ENCODE measurements at regions not wholly inside any gene's neighbourhood (a gene's known extent, or its start where the extent isn't known, plus 50 kb on each side); places are given as distances from the start of the nearest gene placed in this dataset.

- no peak for DNase-seq (ENCODE audit: low read depth in 2 of 3, low spot score in 2 of 3)
Observed at GRCh38 chr14:53810221-53810620, 146.4 kb downstream of the BMP4 start.

DNA sequence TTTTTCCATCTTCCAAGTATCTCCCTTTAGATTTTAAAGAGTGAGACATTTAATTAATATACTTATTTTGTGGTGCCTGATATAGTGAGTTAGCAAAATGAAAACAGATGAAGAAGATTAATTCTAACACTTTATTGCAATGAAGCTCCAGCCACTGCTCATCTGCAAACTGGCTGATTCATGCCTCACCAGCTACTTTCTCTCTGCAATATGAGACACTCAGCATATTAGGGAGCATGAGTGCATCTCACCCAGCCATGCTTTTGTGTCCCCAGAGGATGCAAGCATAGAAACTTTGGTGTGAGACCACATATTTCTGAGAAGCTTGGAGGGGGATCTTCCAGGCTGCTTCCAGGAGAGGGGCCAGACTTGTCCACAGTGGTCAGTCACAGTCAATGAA, 148.6 kb downstream of the BMP4 start:
- no peak for DNase-seq (ENCODE audit: low read depth in 2 of 3, low spot score in 2 of 3)

GRCh38 chr14:53807542-53807941, 149.1 kb downstream of the BMP4 start:
- DNase-seq (ENCODE audit: low read depth in 2 of 3, low spot score in 2 of 3), result no peak

GRCh38 chr14:53807108-53807507, 149.5 kb downstream of the BMP4 start:
- no peak for DNase-seq (ENCODE audit: low read depth in 2 of 3, low spot score in 2 of 3)

GRCh38 chr14:53796734-53797133, 159.9 kb downstream of the BMP4 start:
- no peak for DNase-seq (ENCODE audit: low read depth in 2 of 3, low spot score in 2 of 3)

GRCh38 chr14:53793790-53794505, 162.7 kb downstream of the BMP4 start:
- no peak for DNase-seq (ENCODE audit: low read depth in 2 of 3, low spot score in 2 of 3)

DNA sequence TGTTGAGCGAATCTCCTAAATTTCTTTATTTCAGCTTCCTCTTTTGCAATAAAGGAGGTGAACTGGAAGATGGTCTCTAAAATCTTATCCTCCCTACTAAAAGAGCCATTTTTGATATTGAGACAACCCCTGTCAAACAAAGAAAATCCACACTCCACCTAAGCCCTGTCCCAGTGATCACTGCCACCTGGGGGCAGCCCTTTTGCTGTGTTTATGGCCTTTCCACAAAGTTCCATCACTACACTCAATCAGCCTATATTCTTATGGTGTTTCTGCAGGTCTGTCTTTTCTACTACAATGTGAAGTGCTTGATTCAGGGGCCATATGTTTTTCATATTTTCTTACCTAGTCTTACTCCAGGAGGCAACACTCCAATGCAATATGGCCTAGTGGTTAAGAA, 163.7 kb downstream of the BMP4 start:
- no peak for DNase-seq (ENCODE audit: low read depth in 2 of 3, low spot score in 2 of 3)

GRCh38 chr14:53790731-53791500, 165.7 kb downstream of the BMP4 start:
- DNase-seq (ENCODE audit: low read depth in 2 of 3, low spot score in 2 of 3), result no peak

DNA sequence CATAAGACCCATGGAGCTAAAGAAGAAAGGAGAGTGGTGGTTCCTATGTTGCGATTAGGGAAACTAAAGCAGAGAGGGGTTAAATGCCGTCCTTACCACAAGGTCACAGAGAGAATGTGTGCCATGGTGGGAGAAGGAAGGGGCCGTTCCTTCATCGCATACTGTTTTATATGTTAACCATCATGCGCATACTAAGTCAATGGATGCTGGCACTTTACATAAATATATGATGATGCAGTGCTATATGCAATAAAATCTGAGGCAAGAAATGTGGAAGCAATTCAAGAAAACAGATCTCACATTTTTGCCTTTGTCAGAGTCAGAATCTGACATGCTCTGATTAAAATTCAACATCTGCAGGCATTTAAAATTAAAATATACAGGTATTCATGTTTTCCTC, 168.1 kb downstream of the BMP4 start:
- DNase-seq (ENCODE audit: low read depth in 2 of 3, low spot score in 2 of 3), result no peak

GRCh38 chr14:53786045-53786444, 170.6 kb downstream of the BMP4 start:
- no peak for DNase-seq (ENCODE audit: low read depth in 2 of 3, low spot score in 2 of 3)

- DNase-seq (ENCODE audit: low read depth in 2 of 3, low spot score in 2 of 3), result no peak
Observed at GRCh38 chr14:53784688-53785087, 171.9 kb downstream of the BMP4 start.

GRCh38 chr14:53783256-53783655, 173.4 kb downstream of the BMP4 start:
- DNase-seq (ENCODE audit: low read depth in 2 of 3, low spot score in 2 of 3), result no peak

DNA sequence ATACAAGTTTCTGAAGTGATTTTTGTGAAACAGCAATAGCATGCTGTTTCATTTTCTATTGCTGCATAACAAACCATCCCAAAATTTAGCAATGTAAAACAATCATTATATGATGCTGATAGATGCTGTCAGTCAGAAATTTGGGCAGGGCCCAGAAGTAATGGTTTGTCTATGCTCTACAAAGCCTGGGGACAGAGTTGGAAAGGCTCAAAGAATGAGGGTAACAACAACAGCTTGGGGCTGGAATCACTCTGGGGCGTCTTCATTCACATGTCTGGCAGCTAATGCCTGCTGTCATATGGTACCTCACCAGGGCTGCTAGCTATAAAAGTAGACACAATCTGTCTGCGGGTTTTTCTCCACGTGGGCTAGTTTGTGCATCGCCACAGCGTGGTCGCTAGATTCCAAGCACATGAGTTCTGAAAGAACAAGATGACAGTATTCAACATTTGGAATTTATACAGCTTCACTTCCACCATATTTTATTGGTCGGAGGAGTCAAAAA, 176.5 kb downstream of the BMP4 start:
- no peak for DNase-seq (ENCODE audit: low read depth in 2 of 3, low spot score in 2 of 3)

DNA sequence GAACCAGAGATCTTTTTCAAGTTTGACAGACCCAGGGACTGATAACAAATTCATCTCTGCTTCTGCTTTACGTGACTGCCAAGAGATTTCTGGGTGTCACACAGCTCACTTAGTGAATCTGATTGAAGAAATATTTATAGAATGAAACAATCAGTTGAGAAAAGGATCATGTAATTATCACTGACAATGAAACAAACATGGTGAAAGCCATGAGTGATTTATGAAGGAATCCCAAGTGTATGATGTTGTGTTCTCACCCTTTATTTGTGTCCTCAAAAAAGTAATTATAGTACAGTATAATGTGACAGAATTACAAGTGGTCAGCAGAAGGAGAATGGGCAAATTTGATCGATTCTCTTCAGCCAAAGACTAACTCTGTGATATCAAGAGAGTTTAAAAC, 177.3 kb downstream of the BMP4 start:
- DNase-seq (ENCODE audit: low read depth in 2 of 3, low spot score in 2 of 3), result no peak

- DNase-seq (ENCODE audit: low read depth in 2 of 3, low spot score in 2 of 3), result no peak
Observed at GRCh38 chr14:53778263-53778662, 178.4 kb downstream of the BMP4 start.

GRCh38 chr14:53772936-53773335, 183.7 kb downstream of the BMP4 start:
- DNase-seq (ENCODE audit: low read depth in 2 of 3, low spot score in 2 of 3), result no peak

DNA sequence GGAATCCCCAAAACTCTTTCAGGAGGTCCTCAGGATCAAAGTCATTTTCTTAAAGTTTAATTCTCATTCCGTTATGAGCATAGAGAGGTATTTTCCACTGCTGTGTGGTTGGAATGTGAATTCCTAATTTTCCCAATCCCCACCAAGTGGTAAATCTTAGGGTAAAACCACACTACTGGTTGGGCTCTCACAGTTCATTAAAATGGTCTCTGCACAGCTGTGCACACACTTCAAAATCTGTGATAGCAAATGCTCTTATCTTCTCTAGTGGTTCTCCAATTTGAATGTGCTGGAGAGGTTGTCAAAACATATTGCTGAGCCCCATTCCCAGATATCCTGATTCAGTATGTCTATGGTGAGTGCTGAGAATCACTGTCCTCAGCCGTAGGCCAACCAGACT, 189.1 kb downstream of the BMP4 start:
- no peak for DNase-seq (ENCODE audit: low read depth in 2 of 3, low spot score in 2 of 3)

GRCh38 chr14:53766601-53767000, 190.0 kb downstream of the BMP4 start:
- no peak for DNase-seq (ENCODE audit: low read depth in 2 of 3, low spot score in 2 of 3)

DNA sequence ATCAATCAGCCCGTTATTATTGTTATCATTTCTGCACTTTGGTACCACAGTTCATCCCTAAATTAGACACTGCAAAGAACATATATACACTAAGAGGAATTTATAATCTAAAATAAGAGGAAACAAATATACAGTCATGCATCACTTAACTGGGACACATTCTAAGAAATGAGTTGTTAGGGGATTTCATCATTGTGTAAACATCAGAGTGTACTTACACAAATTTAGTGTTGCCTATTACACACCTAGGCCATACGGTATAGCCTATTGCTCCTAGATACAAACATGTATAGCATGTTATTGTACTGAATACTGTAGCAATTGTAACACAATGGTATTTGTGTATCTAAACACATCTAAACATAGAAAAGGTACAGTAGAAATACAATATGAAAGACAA, 190.5 kb downstream of the BMP4 start:
- DNase-seq (ENCODE audit: low read depth in 2 of 3, low spot score in 2 of 3), result no peak

GRCh38 chr14:53764846-53765245, 191.8 kb downstream of the BMP4 start:
- DNase-seq (ENCODE audit: low read depth in 2 of 3, low spot score in 2 of 3), result no peak

DNA sequence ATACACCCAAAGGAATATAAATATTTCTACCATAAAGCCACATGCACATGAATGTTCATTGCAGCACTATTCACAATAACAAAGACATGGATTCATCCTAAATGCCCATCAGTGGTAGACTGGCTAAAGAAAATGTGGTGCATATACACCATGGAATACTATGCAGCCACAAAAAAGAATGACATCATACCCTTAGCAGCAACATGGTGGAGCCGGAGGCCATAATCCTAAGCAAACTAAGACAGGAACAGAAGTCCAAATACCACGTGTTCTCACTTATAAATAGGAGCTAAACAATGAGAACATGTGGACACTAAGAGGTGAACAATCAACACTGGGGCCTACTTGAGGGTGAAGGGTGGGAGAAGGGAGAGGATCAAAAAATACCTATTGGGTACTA, 198.5 kb downstream of the BMP4 start:
- DNase-seq (ENCODE audit: low read depth in 2 of 3, low spot score in 2 of 3), result no peak

- DNase-seq (ENCODE audit: low read depth in 2 of 3, low spot score in 2 of 3), result no peak
Observed at GRCh38 chr14:53757732-53758131, 198.9 kb downstream of the BMP4 start.
